Superior temporal gyrus (tissue), 1 donor: ENCODE measurements at regions not wholly inside any gene's neighbourhood (a gene's known extent, or its start where the extent isn't known, plus 50 kb on each side); places are given as distances from the start of the nearest gene placed in this dataset.

ENCODE experiments used
- DNase-seq: peaks from one replicate; pipeline ENCODE4 v3.0.0-alpha.2; 2016; ENCODE audit errors: extremely low spot score

- no peak for DNase-seq
Measured at GRCh38 chr4:173703021-173703420, 173.0 kb upstream of the HAND2 start.

DNA sequence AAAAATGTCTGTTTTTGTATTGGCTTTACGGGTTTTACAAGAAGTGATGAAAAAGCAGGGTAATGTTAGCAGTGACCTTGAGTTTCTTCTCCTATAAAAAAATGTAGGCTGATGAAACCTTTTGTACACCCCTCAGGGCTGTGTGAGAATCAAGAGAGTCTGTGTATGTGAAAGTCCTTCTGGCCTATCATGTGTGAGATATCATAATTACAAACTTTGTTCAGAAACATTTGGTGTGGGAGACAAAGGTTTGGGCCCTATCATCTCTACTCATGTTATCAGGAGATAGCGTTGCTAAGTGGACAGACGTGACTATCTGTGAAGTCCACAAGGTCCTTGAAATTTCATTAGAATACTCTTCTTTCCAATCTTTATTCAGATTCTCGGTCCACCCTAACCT lies 170.6 kb upstream of the HAND2 start:
- no peak for DNase-seq

GRCh38 chr4:173699841-173700475 lies 169.9 kb upstream of the HAND2 start:
- DNase-seq = no peak

GRCh38 chr4:173698557-173699262 lies 168.7 kb upstream of the HAND2 start:
- DNase-seq = no peak

DNA sequence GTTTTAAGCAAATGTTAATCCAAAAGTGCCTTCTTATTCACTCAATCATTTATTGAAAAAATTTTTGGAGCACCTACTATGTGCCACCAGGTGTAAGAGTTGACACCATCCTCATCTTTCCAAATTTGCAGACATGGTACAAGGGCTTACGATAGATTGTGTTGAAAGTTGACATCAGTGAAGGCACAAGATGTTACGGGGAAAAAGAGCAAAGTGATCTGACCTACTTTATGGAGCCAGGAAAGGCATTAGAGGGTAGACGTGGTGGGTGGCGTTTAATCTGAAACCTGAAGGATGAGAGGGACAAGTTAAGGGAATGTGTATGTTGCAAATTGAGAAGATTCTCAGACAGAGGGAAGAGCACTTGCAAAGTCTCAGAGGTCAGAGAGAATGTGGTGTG lies 167.8 kb upstream of the HAND2 start:
- no peak for DNase-seq

- no peak for DNase-seq
Measured at GRCh38 chr4:173696551-173696950, 166.5 kb upstream of the HAND2 start.

DNA sequence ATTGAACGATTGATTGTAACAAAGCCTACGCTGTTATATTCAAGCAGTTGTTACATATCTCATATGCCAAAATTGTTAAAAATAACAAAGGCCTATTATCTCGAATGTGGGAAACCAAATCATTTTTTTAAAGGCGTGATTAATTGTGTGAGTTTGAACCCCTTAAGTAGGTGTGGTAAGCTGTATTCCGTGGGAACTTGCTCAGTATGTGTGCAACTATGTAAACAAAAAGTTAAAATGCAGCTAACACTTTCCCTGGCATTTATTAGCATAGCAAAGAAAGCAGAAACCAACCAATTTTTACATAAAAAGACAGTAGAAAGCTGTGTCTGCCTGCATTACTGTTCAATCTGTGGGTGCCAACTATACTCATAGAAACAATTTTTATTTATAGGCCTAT lies 166.0 kb upstream of the HAND2 start:
- DNase-seq = no peak

DNA sequence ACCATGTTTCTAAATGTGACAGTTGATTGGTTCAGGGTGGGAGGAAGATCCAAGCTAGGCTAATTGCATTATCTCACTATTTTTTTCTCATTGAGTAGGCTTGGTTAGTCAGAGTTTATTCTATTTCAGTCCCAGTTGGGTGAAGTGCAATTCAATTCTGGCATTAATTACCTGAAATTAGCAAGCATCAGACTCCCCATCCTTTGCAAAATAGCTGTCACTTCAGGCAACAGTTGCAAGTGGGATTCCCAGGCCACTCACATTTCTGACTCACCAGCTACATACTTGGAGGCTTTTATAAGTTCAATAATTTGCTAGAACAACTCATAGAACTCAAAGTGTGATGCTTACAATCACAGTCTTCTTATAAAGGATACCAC lies 155.8 kb upstream of the HAND2 start:
- no peak for DNase-seq

GRCh38 chr4:173685165-173685830 lies 155.3 kb upstream of the HAND2 start:
- DNase-seq = no peak

DNA sequence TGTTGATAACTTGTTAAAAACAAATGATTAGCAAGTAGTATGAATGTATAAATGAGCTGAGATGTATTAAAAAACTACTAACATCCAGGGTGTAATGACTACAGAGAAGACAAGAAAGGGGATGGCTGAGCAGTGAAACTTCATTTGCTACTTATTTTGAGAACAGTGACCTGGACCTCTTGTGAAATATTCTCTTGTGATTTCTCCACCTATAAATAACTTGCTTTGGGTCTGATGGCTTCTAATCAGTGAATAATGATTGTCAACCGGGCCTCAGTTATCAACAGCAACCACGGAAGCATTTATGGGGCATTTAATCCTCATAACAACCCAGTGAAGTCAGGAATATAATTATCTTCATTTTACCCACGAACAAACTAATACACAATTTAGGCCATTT lies 154.2 kb upstream of the HAND2 start:
- no peak for DNase-seq

DNA sequence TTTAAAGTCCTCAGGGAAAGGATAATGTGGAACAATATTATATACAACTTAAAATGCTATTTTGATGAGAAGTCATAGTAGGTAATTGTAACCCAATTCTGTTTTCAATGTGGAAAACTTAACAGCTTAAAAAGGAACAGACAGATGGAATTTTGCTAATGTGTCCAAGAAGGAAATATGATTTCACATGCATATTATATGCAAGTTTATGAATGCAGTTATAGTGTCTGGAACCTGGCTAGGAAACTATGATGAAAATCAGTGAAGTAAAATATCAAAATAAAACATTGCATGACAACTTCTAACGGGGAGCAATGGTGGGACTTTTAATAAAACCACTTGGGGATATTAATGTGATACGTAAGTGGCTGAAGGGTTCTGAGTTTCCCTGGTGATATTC lies 152.6 kb upstream of the HAND2 start:
- DNase-seq = no peak

DNA sequence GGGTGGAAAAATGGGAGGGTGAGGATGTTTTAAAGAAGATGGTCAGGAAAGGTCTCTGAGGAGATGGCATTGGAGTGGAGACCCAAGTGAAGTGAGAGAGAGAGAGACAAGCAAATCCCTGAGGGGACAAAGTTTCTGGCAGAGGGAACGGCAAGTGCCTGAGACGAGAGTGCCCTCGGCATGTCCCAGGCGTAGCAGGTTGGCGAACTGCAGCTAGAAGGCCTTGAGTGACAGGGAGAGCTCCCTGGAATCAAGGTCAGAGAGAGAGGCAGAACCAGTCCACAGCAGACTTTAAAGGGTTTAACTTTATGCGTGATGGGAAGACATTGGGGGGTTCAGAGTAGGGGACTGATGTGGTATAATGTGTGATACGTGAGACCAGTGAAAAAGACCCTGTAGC lies 150.2 kb upstream of the HAND2 start:
- no peak for DNase-seq

DNA sequence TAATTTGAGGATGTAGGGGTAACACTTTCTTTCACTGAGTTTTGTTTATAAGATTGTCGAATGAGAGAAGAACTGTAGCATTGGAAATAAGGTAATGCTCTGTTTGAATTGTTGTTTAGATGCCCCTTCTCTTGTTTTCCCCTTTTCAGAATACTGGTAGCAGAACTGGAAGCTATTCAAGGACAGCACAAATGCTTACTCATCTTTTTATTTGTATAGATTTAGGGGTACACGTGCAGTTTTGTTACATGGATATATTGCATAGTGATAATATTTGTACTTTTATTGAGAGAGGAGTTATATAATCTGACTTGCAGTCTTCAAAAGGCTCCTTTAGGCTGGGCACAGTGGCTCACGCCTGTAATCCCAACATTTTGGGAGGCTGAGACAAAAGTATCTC lies 145.4 kb upstream of the HAND2 start:
- DNase-seq = no peak

DNA sequence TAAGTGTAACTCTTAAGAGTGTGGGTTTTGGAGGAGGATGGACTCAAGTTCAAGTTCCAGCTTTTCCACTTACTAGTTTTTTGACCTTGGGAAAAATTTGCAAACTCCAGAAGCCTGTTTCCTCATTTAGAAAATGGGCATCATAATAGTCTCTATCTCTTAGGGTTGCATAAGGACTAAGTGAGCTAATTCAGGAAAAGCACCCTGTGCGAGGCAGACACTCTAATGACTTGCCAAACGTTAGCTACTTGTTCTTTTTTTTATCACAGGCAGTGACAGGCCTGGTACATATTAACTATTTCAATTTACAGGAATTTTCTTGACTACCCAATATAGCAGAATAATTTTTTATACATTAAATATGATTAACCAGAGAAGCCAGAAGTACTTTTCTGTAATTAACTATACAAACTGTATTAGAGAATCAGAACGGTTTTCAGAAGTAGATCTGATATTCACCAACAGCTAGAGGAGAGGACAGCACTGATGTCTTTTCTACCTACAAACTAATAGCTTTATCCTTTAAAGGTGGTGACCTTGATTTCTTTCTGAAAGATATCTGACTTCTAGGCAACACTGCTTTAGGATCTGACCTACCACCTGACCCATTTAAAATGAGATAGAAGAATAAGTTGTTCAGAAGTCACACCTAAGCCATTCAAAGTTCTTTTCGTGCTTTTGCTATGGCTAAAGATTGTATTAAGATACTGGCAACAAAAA lies 139.6 kb upstream of the HAND2 start:
- DNase-seq = no peak

DNA sequence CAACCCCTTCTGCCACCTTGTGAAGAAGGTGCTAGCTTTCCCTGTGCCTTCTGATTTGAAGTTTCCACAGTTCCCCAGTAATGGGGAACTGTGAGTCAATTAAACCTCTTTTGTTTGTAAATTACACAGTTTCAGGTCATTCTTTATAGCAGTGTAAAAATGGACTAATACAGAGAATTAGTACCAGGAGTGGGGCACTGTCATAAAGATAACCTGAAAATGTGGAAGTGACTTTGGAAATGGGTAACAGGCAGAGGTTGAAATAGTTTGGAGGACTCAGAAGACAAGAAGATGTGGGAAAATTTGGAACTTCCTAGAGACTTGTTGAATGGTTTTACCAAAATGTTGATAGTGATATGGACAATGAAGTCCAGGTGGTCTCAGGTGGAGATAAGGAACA lies 131.0 kb upstream of the HAND2 start:
- DNase-seq = no peak

GRCh38 chr4:173656898-173657297 lies 126.9 kb upstream of the HAND2 start:
- DNase-seq = no peak

GRCh38 chr4:173652283-173652931 lies 122.4 kb upstream of the HAND2 start:
- no peak for DNase-seq

GRCh38 chr4:173651651-173652282 lies 121.7 kb upstream of the HAND2 start:
- no peak for DNase-seq

DNA sequence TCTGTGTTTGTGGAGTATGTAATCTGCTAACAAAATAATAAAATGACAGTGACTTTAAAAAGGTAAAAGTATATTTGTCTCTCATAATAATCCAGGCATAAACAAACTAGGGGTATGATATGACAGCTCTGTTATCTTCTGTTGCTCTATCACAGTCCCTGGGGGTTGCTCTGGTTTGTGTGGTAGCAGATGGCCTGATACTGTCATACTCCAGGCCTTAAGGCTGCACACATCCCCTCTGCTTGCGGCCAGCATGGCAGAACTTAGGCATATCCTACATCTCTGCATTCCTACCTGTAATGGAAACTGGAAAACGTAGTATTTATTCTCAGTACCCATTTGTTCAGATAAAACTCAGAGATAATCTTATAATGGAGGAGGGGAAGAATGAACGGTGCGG lies 117.9 kb upstream of the HAND2 start:
- no peak for DNase-seq

GRCh38 chr4:173642509-173642908 lies 112.5 kb upstream of the HAND2 start:
- DNase-seq = no peak

DNA sequence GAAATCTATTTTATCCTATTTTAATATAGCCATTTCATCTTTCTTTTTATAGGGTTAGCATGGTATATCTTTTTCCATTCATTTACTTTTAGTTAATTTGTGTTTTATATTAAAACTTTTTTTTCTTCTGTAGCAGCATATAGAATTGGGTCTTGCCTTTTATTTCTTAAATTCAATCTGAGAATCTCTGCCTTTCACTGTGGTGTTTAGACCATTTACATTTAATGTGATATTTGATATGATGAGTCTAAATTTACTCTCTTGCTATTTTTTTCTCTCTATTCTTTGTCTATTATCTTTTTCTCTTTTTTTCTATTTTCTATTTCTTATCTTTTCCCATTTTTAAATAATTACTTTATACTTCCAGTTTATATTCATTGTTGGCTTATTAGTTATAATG lies 105.4 kb upstream of the HAND2 start:
- no peak for DNase-seq

GRCh38 chr4:173626277-173626676 lies 96.2 kb upstream of the HAND2 start:
- DNase-seq = no peak
